A549 (cell line): ENCODE measurements at regions not wholly inside any gene's neighbourhood (a gene's known extent, or its start where the extent isn't known, plus 50 kb on each side); places are given as distances from the start of the nearest gene placed in this dataset.

Experiments
- CHD4 ChIP-seq: fragments of 200-600 bp; sonication (generic); IDR thresholded peaks from 2 replicates; pipeline ENCODE4 v1.6.1; 2016; ENCODE audit warnings: antibody characterized with exemption, mild to moderate bottlenecking, borderline replicate concordance
- CTCF ChIP-seq: fragments of >200 bp; sonication (Bioruptor Twin); formaldehyde crosslinking; IDR thresholded peaks from 3 replicates; pipeline ENCODE4 v1.5.1; 2016
- E2F6 ChIP-seq: IDR thresholded peaks from 2 replicates; pipeline ENCODE4 v1.6.1; 2012; ENCODE audit warnings: low read depth, borderline replicate concordance
- NR3C1 ChIP-seq: fragments of >200 bp; sonication (Bioruptor Twin); formaldehyde crosslinking; IDR thresholded peaks from 3 replicates; pipeline ENCODE4 v1.6.1; 2017

- TF ChIP-seq CHD4 = no peak
- TF ChIP-seq E2F6 = no peak
- no peak for TF ChIP-seq CTCF
- TF ChIP-seq NR3C1 = no peak
These were observed 81.6 kb downstream of the C6orf118 start for GRCh38 chr6:165227644-165228329.
